GM12874 (cell line): ENCODE measurements at regions not wholly inside any gene's neighbourhood (a gene's known extent, or its start where the extent isn't known, plus 50 kb on each side); places are given as distances from the start of the nearest gene placed in this dataset.

Experiments
- CTCF ChIP-seq: IDR thresholded peaks from 2 replicates; pipeline ENCODE4 v1.5.1; 2011; ENCODE audit warnings: low read depth, mild to moderate bottlenecking, control low read depth, low read length, moderate library complexity; ENCODE audit not compliant: insufficient read depth

DNA sequence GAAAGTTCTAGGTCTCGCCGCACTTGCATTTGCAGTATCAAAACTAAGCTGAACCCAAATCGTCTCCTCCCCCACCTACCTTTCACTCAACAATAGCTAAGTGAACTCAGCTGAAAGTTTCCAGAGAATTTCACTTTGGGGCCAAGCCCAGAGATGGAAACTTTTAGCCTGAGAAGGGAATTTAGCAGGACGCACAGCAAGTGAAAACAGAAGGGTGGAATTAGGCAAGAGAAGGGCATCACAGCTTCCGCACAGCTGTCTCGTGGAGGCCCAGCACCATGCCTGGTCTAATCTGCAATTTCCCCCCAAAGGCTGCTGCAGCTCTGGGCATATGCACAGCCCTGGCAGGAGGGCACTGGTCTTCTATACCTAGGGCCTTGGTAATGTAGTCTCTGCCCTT, 262.0 kb downstream of the TNS1 start:
- TF ChIP-seq CTCF, result no peak

- no peak for TF ChIP-seq CTCF
Measured at GRCh38 chr2:217740178-217740577, 262.6 kb downstream of the TNS1 start.

DNA sequence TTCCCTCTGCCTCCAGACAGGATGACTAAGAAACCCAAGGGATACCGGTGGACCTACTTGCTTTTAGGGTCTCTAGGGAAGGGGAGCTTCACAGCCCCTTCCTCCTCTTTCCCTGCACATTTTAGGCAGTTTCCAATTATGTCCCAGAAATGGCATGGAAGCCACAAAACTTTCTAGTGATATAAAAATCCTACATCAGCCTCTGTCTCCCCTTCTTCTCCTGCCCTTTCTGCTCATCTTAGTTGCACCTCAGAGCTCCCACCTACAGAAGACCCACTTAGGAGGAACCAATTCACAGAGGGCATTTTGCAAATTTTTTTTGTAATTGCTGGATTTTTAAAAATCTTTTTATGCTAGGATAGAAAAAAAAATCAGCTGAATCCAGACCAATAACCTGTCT, 263.1 kb downstream of the TNS1 start:
- no peak for TF ChIP-seq CTCF

DNA sequence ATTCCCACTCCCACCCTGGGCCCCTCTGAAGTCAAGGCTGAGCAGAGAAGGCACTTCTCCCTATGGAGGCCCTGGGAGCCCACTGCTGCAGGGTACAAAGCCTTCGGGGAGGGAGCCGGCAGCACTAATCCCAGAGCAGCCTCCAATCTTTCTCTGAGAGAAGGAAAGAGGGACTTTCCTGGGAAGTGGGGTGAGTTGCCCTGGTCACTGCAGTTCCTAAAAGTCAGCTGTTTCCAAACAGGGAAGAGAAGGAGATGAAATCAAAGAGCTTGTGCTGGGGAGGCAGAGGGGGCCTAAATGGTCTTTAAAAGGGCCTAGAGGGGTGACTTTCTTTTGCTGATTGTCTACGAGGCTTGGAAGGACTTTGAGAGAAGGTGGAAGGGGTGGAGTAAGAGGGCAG, 264.7 kb downstream of the TNS1 start:
- no peak for TF ChIP-seq CTCF

DNA sequence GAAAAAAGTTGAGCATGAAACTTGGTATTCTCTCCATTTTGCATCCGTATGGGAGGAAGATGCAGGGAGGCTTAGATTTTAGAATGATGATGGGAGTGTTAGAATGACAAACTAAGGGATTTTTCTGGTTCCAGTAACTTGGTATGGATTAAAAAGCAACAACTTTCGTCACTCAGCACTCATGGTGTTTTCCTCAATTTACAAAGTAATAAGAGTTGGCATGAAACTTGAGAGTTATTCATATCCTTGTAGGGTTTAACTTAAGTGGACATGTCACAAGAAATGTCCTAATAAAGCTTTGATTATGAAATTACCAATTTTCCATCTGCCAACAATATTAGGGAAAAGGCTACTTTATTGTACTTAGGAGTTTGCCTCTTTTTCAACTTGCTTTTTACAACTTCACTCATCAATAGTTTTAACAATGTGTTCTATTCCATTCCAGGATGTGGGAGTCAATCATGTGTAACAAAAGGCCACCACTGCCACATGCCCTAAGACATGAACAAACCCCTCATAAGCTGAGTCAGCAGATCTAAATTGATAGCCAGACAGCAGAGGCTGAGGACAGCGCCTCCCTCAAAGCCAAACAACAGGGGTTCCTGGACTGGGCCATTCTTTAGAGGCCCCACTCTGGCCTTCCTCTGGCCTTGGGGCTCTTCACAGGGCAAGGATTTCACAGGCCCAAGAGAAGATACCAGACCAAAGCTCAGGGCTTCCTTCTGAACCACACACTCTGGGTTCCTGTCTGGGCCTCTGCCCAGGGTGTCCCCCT, 265.8 kb downstream of the TNS1 start:
- TF ChIP-seq CTCF, result no peak

DNA sequence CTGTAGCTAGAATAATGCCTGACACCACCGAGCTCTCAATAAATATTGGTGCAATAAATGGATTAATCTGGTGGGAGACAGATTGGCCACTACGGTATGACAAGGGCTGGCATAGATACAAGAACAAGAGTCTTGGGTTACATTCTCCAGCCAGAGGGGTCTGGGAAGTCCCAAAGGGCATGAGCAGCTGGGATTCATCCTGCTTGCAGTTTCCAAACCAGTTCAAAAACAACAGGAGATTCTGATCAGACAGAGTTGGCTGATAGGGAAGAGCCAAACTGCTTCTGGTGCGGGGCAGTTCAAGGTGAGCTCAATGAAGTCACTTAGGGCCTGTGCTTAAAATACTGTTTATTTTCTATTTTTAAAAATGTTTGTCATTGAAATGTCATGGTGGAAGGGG, 266.9 kb downstream of the TNS1 start:
- no peak for TF ChIP-seq CTCF

GRCh38 chr2:217735034-217735433, 267.8 kb downstream of the TNS1 start:
- TF ChIP-seq CTCF, result no peak
